GOT3 (cell line): ENCODE measurements at regions not wholly inside any gene's neighbourhood (a gene's known extent, or its start where the extent isn't known, plus 50 kb on each side); places are given as distances from the start of the nearest gene placed in this dataset.
"Not testable (repeated sequence)": the region's sequence is repeated elsewhere in the genome, so short reads cannot be mapped to it uniquely, and the experiment has no call there.

Experiments
- DNase-seq: peaks from one replicate; lab custom pipeline; 2025; ENCODE audit warnings: mixed read lengths; lab: John Stamatoyannopoulos, UW

DNA sequence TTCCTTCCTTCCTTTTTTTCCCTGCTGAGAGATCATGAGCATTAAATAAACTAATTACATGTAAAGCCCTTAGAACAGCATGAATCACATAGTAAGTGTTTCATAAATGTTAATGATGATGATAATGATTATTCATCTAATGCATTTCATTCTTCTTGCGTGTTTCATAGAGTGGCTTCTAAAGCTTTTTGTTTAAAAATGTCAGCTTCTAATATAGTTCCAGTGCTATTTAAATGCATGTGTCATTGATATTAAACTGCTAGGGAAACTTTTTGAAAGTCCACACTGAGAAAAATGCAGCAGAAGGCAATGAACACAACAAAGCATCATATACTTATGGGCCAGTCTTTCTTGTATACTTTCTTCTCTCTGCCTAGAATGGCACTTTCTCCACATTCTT, 894.8 kb downstream of the REEP3 start:
- no peak for DNase-seq

DNA sequence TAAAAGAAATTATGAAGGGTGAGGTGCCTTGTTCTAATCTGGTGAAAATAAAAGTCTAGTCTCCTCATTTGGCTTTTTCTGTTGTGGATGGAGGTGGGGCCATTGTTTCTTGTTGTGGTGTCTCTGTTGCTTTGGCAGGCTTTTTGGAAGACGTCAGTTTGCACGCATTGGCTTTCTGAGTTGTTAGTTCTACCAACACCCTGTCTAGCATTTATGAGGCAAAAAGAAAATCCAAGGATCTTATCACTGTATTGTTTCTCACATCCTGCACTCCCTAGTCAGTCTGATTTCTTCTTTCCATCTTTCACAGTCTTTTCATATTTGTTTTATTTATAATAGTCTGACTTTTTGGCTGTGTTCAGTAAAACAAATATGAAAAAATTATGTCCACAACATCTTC, 898.3 kb downstream of the REEP3 start:
- DNase-seq, result no peak

GRCh38 chr10:64426745-64427144, 905.5 kb downstream of the REEP3 start:
- no peak for DNase-seq

- DNase-seq, result no peak
Observed at GRCh38 chr10:64430690-64431323, 909.6 kb downstream of the REEP3 start.

- DNase-seq, result not testable (repeated sequence)
Observed at GRCh38 chr10:64441872-64442271, 920.7 kb downstream of the REEP3 start.

- DNase-seq, result no peak
Observed at GRCh38 chr10:64444163-64444562, 923.0 kb downstream of the REEP3 start.

DNA sequence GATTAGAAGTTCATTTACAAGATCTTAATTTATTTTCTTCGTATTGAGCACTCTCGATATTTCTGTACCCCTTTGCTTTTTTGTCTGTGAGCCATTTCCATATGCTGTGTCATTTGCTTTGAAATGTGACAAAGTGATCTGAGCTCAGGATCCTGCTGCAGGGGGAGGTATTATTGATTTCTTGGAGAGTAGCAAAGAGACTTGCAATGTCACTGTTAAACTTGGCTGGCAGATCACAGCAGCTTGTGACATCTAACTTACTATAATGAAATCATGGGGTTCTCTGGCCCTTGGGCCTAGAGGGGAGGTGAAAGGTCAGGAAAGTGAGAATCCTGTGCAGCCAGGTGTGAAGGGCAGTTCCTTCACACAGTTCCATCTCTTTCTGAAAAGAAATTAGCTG, 923.4 kb downstream of the REEP3 start:
- no peak for DNase-seq

GRCh38 chr10:64449603-64450002, 928.4 kb downstream of the REEP3 start:
- DNase-seq, result no peak

DNA sequence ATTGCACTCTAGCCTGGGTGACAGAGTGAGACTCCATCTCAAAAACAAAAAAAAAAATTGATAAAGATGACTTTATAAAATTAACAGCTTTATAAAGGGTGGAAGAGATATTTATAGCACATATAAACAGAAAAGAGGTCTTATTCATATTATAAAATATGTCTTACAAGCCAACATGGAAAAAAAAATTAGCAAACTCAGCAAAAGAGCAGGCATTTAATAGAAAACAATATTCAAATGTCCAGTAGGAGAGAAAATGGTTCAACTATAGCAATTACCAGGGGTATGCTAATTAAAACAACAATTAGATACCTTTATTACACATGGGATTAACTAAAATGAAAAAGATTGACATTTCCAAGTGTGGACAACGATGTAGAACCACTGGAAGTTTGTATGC, 929.1 kb downstream of the REEP3 start:
- DNase-seq, result no peak

- DNase-seq, result no peak
Observed at GRCh38 chr10:64454962-64455361, 933.8 kb downstream of the REEP3 start.

GRCh38 chr10:64458306-64458705, 937.1 kb downstream of the REEP3 start:
- DNase-seq, result no peak

DNA sequence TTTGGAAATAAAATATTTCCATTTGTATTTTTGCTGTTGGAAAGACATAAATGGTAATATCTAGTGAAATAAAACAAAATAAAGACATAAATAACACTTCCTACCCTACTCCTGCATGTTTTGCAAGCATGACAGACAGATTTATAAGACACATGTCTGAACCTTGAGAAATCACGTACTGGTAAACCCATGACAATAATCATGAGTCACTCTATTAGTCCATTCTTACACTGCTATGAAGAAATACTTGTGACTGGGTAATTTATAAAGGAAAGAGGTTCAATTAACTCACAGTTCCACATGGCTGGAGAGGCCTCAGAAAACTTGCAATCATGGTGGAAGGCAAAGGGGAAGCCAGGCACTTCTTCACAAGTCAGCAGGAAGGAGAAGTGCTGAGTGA, 942.2 kb downstream of the REEP3 start:
- DNase-seq, result no peak

DNA sequence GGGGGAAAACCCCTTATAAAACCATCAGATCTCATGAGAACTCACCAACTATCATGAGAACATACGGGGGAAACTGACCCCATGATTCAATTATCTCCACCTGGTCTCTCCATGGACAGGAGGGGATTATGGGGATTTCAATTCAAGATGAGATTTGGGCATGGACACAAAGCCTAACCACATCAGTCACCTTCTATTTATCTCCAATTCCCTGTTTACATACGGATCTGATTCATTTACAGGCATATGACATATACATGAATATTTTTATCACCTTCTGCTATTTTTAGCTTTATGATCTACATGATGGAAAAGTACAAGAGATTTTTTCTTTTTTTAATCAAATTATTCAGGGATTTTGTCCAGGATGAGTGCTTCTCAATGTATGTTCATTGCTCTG, 944.5 kb downstream of the REEP3 start:
- DNase-seq, result no peak

DNA sequence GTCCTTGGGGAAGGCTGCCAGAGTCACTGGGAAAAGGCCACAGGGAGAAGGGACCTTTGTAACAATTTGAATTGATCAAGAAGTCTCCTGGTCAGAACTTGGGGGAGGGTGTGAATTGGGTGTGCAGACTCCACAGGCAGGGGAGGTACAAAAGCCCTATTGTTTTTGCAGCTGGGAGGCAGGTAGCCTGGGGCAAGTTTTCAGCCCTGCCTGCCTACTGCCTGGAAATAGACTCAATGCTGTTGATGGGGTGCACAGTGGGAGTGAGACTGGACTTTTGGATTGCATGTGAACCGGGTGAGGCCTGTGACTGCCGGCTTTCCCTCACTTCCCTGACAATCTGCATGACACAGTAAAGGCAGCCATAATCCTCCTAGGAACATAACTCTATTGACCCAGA, 947.0 kb downstream of the REEP3 start:
- DNase-seq, result no peak

DNA sequence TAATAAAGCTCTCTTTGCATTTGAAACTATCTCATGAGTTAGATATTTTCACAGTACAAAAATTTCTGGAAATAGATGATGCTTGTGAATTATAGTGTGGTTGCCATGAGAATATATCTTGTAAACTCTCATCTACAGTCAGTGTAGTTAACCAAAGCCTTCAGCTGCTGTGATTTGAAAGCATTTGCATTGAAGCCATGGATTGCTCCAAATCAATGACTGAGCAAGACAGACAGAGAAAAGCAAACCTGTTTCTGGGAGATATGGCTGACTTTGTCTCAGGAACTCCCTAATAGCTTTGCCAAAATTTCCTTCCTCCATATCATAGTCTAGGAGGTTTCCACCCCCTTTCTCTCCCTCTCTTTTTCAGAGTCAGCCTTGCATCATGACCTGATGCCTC, 955.3 kb downstream of the REEP3 start:
- DNase-seq, result no peak

DNA sequence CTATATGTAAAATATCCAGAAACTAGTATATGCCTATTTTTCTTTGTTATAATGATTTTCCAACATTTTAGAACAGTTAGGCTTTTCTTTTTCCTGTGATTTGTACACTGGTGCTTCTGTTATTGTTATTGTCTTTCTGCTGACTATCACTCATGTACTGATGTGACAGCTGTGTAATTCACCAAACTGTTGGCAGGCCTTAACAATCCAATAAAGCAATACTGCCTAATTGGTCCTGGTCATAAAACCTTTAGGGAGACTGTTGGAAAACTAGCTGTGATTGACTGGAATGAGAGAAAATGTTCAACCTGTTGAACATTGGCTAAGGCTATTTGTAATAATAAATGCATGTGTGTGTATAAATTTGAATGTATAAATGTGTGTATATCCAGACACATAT, 956.6 kb downstream of the REEP3 start:
- no peak for DNase-seq

DNA sequence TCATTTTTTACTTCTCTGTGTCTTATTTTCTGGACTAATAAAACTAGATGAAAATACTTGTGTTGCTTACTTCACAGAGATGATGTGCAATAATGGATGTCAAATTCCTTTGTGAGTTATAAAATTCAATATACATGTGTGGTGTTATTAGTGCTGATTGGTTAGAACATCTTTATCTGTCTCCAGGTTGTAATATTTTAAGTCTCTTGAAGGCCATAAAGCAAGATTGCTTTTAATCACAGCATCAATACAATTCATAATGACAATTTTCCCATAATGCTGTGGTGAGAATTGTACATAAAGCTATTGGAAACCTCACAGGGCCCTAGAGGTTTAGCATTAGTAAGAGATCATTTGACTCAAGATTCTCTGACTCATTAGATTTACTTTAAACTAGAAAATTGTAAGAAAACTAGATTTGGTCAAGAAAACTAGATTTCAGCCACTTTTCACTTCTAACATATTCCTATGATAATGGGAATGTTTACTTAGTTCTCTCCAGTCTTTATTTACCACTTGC, 963.7 kb downstream of the REEP3 start:
- DNase-seq, result no peak

DNA sequence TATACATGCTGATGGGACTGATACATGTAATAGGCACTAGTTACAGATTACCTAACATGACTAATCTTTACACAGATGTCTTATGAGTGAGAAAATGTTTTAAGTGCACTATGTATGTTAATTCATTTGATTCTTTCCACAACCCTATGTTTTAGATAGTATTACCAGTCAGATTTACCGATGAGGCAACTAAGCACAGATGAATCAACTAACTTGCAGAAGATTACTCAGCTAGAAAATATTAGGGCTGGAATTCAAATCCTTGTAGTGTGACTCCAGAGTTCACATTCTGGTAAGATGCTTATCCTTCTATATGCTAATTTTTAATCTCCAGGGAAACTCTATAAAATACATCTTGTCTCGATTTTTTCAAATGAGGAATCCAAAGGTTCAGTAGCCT, 964.9 kb downstream of the REEP3 start:
- DNase-seq, result no peak

GRCh38 chr10:64486901-64487300, 965.7 kb downstream of the REEP3 start:
- DNase-seq, result no peak

GRCh38 chr10:64494901-64495300, 973.7 kb downstream of the REEP3 start:
- no peak for DNase-seq

- DNase-seq, result no peak
Observed at GRCh38 chr10:64497306-64497705, 976.1 kb downstream of the REEP3 start.

DNA sequence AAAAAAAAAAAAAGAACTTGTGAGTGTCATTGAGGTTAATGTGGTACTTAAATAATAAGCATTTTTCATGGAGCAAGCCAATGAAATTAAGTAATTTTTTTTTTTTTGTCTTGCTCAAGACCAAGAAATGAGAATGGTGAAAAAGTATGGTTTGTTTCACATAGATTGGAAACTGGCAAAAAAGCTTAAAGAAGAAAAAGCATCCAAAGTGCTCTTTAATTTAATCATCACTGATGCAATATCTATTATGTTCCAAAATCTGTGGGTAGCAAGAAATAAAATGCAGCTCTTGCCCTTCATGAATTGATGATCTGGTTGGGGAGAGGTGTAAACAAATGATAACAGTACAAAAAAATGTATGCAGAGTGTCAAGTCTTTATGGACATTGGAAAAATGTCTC, 980.6 kb downstream of the REEP3 start:
- no peak for DNase-seq

GRCh38 chr10:64502936-64503335, 981.7 kb downstream of the REEP3 start:
- DNase-seq, result no peak

GRCh38 chr10:64503429-64503828, 982.2 kb downstream of the REEP3 start:
- no peak for DNase-seq
